ENCODE measurements at regions not wholly inside any gene's neighbourhood (a gene's known extent, or its start where the extent isn't known, plus 50 kb on each side); places are given as distances from the start of the nearest gene placed in this dataset.

GRCh38 chr5:67530609-67531255 is 334.1 kb upstream of the CD180 start:
- H3K27me3 Mint-ChIP-seq, result no peaks in the 10 kb centered on the region
- peaks cover 6% of the 10 kb centered on the region for H3K4me1 Mint-ChIP-seq
- DNase-seq (no peak), ATAC-seq (no peak)
- peaks cover 2% of the 10 kb centered on the region for H3K36me3 Mint-ChIP-seq (ENCODE audit: low read depth)
- no peak overlapping the region for H3K4me3 Mint-ChIP-seq
- H3K27ac Mint-ChIP-seq, result no peak overlapping the region
- H3K9me3 ChIP-seq (ENCODE audit: control insufficient read depth, low read length, poor library complexity, severe bottlenecking), result no peaks in the 10 kb centered on the region

- H3K27ac Mint-ChIP-seq, result no peak overlapping the region
- peaks cover 4% of the 10 kb centered on the region for H3K36me3 Mint-ChIP-seq (ENCODE audit: low read depth)
- no peak overlapping the region for H3K4me3 Mint-ChIP-seq
- H3K9me3 ChIP-seq (ENCODE audit: control insufficient read depth, low read length, poor library complexity, severe bottlenecking), result no peaks in the 10 kb centered on the region
- no peaks in the 10 kb centered on the region for H3K27me3 Mint-ChIP-seq
- H3K4me1 Mint-ChIP-seq, result peaks cover 4% of the 10 kb centered on the region
- ATAC-seq, result no peak
- DNase-seq, result no peak
Observed at GRCh38 chr5:67528953-67529352, 332.4 kb upstream of the CD180 start.

- DNase-seq (no peak), ATAC-seq (no peak)
- Mint-ChIP-seq H3K4me3 (no peak overlapping the region), H3K4me1 (peaks cover 4% of the 10 kb centered on the region), H3K27me3 (no peaks in the 10 kb centered on the region), H3K36me3 (ENCODE audit: low read depth) (peaks cover 4% of the 10 kb centered on the region), H3K27ac (no peak overlapping the region)
- no peaks in the 10 kb centered on the region for H3K9me3 ChIP-seq (ENCODE audit: control insufficient read depth, low read length, poor library complexity, severe bottlenecking)
Observed at GRCh38 chr5:67526793-67527192, 330.2 kb upstream of the CD180 start.

- Mint-ChIP-seq H3K4me3 (no peak overlapping the region), H3K36me3 (ENCODE audit: low read depth) (peaks cover 2% of the 10 kb centered on the region), H3K27ac (no peak overlapping the region), H3K27me3 (no peaks in the 10 kb centered on the region), H3K4me1 (peaks cover 8% of the 10 kb centered on the region)
- ATAC-seq, result no peak
- no peaks in the 10 kb centered on the region for H3K9me3 ChIP-seq (ENCODE audit: control insufficient read depth, low read length, poor library complexity, severe bottlenecking)
- no peak for DNase-seq
Observed at GRCh38 chr5:67520161-67520908, 323.7 kb upstream of the CD180 start.

- no peaks in the 10 kb centered on the region for H3K9me3 ChIP-seq (ENCODE audit: control insufficient read depth, low read length, poor library complexity, severe bottlenecking)
- Mint-ChIP-seq H3K27ac (no peak overlapping the region), H3K4me1 (peaks cover 23% of the 10 kb centered on the region), H3K36me3 (ENCODE audit: low read depth) (no peaks in the 10 kb centered on the region), H3K27me3 (no peaks in the 10 kb centered on the region), H3K4me3 (no peak overlapping the region)
- ATAC-seq (no peak), DNase-seq (no peak)
Observed at GRCh38 chr5:67518227-67518626, 321.6 kb upstream of the CD180 start.

GRCh38 chr5:67516948-67517565 is 320.5 kb upstream of the CD180 start:
- DNase-seq, result no peak

GRCh38 chr5:67515762-67516161 is 319.2 kb upstream of the CD180 start:
- H3K4me3 Mint-ChIP-seq, result peak overlapping the region; percentile 5
- no peak for ATAC-seq
- DNase-seq, result no peak
- H3K27ac Mint-ChIP-seq, result peak overlapping the region; percentile 5
- peaks cover 23% of the 10 kb centered on the region for H3K4me1 Mint-ChIP-seq
- no peaks in the 10 kb centered on the region for H3K27me3 Mint-ChIP-seq
- no peaks in the 10 kb centered on the region for H3K9me3 ChIP-seq (ENCODE audit: control insufficient read depth, low read length, poor library complexity, severe bottlenecking)
- no peaks in the 10 kb centered on the region for H3K36me3 Mint-ChIP-seq (ENCODE audit: low read depth)

More at GRCh38 chr5:67516948-67517565, 320.5 kb upstream of the CD180 start:
- Mint-ChIP-seq H3K36me3 (ENCODE audit: low read depth) (no peaks in the 10 kb centered on the region), H3K4me1 (peaks cover 23% of the 10 kb centered on the region), H3K27ac (no peak overlapping the region), H3K4me3 (no peak overlapping the region), H3K27me3 (no peaks in the 10 kb centered on the region)
- ATAC-seq, result no peak
- H3K9me3 ChIP-seq (ENCODE audit: control insufficient read depth, low read length, poor library complexity, severe bottlenecking), result no peaks in the 10 kb centered on the region

GRCh38 chr5:67515020-67515689 is 318.6 kb upstream of the CD180 start:
- H3K9me3 ChIP-seq (ENCODE audit: control insufficient read depth, low read length, poor library complexity, severe bottlenecking), result no peaks in the 10 kb centered on the region
- no peak for DNase-seq
- ATAC-seq, result peak; percentile 83
- Mint-ChIP-seq H3K27me3 (no peaks in the 10 kb centered on the region), H3K4me3 (peak overlapping the region; percentile 68), H3K36me3 (ENCODE audit: low read depth) (no peaks in the 10 kb centered on the region), H3K27ac (peak overlapping the region; percentile 5), H3K4me1 (peaks cover 23% of the 10 kb centered on the region)

- Mint-ChIP-seq H3K4me3 (no peak overlapping the region), H3K27ac (no peak overlapping the region), H3K4me1 (peaks cover 21% of the 10 kb centered on the region), H3K36me3 (ENCODE audit: low read depth) (no peaks in the 10 kb centered on the region), H3K27me3 (no peaks in the 10 kb centered on the region)
- no peaks in the 10 kb centered on the region for H3K9me3 ChIP-seq (ENCODE audit: control insufficient read depth, low read length, poor library complexity, severe bottlenecking)
- ATAC-seq, result no peak
- no peak for DNase-seq
Observed at GRCh38 chr5:67512758-67513157, 316.2 kb upstream of the CD180 start.

- no peak for ATAC-seq
- H3K36me3 Mint-ChIP-seq (ENCODE audit: low read depth), result no peaks in the 10 kb centered on the region
- no peak overlapping the region for H3K4me3 Mint-ChIP-seq
- no peaks in the 10 kb centered on the region for H3K9me3 ChIP-seq (ENCODE audit: control insufficient read depth, low read length, poor library complexity, severe bottlenecking)
- H3K27me3 Mint-ChIP-seq, result no peaks in the 10 kb centered on the region
- no peak for DNase-seq
- no peak overlapping the region for H3K27ac Mint-ChIP-seq
- peaks cover 21% of the 10 kb centered on the region for H3K4me1 Mint-ChIP-seq
Observed at GRCh38 chr5:67511911-67512310, 315.3 kb upstream of the CD180 start.

- H3K4me3 Mint-ChIP-seq, result no peak overlapping the region
- no peak overlapping the region for H3K27ac Mint-ChIP-seq
- no peaks in the 10 kb centered on the region for H3K27me3 Mint-ChIP-seq
- H3K9me3 ChIP-seq (ENCODE audit: control insufficient read depth, low read length, poor library complexity, severe bottlenecking), result no peaks in the 10 kb centered on the region
- peaks cover 4% of the 10 kb centered on the region for H3K36me3 Mint-ChIP-seq (ENCODE audit: low read depth)
- DNase-seq (no peak), ATAC-seq (no peak)
- H3K4me1 Mint-ChIP-seq, result peaks cover 14% of the 10 kb centered on the region
Observed at GRCh38 chr5:67510204-67510603, 313.6 kb upstream of the CD180 start.

- no peaks in the 10 kb centered on the region for H3K9me3 ChIP-seq (ENCODE audit: control insufficient read depth, low read length, poor library complexity, severe bottlenecking)
- Mint-ChIP-seq H3K4me1 (peaks cover 8% of the 10 kb centered on the region), H3K27ac (no peak overlapping the region), H3K27me3 (no peaks in the 10 kb centered on the region), H3K36me3 (ENCODE audit: low read depth) (peaks cover 4% of the 10 kb centered on the region), H3K4me3 (no peak overlapping the region)
- no peak for DNase-seq
- no peak for ATAC-seq
Observed at GRCh38 chr5:67509402-67510186, 313.0 kb upstream of the CD180 start.

- Mint-ChIP-seq H3K4me1 (no peaks in the 10 kb centered on the region), H3K4me3 (no peak overlapping the region), H3K27ac (no peak overlapping the region), H3K27me3 (peaks cover 7% of the 10 kb centered on the region), H3K36me3 (ENCODE audit: low read depth) (peaks cover 4% of the 10 kb centered on the region)
- no peaks in the 10 kb centered on the region for H3K9me3 ChIP-seq (ENCODE audit: control insufficient read depth, low read length, poor library complexity, severe bottlenecking)
- ATAC-seq (no peak), DNase-seq (no peak)
Observed at GRCh38 chr5:67506241-67506640, 309.6 kb upstream of the CD180 start.
